HG03460 (cell line): ENCODE measurements at regions not wholly inside any gene's neighbourhood (a gene's known extent, or its start where the extent isn't known, plus 50 kb on each side); places are given as distances from the start of the nearest gene placed in this dataset.
"Not testable (repeated sequence)": the region's sequence is repeated elsewhere in the genome, so short reads cannot be mapped to it uniquely, and the experiment has no call there.

ENCODE experiments used
- ATAC-seq: cut with Tn5 transposase; IDR thresholded peaks from one replicate; pipeline ENCODE4 v1.9.1; 2021; ENCODE audit not compliant: unreplicated experiment

GRCh38 chr9:3773362-3774060, 247.7 kb upstream of the RFX3 start:
- no peak for ATAC-seq

GRCh38 chr9:3769646-3770045, 243.8 kb upstream of the RFX3 start:
- no peak for ATAC-seq

- no peak for ATAC-seq
Measured at GRCh38 chr9:3768712-3769457, 243.1 kb upstream of the RFX3 start.

- ATAC-seq, result no peak
Measured at GRCh38 chr9:3768286-3768685, 242.5 kb upstream of the RFX3 start.

- no peak for ATAC-seq
Measured at GRCh38 chr9:3762076-3762475, 236.3 kb upstream of the RFX3 start.

- ATAC-seq, result no peak
Measured at GRCh38 chr9:3760031-3760430, 234.2 kb upstream of the RFX3 start.

- no peak for ATAC-seq
Measured at GRCh38 chr9:3758816-3759576, 233.2 kb upstream of the RFX3 start.

- ATAC-seq, result no peak
Measured at GRCh38 chr9:3756071-3756470, 230.3 kb upstream of the RFX3 start.

- no peak for ATAC-seq
Measured at GRCh38 chr9:3751125-3751758, 225.4 kb upstream of the RFX3 start.

GRCh38 chr9:3750321-3750720, 224.5 kb upstream of the RFX3 start:
- no peak for ATAC-seq

- no peak for ATAC-seq
Measured at GRCh38 chr9:3746296-3747275, 220.8 kb upstream of the RFX3 start.

- ATAC-seq, result no peak
Measured at GRCh38 chr9:3743901-3744413, 218.2 kb upstream of the RFX3 start.

- ATAC-seq, result no peak
Measured at GRCh38 chr9:3742586-3742985, 216.8 kb upstream of the RFX3 start.

GRCh38 chr9:3741729-3742128, 215.9 kb upstream of the RFX3 start:
- ATAC-seq, result no peak

GRCh38 chr9:3740690-3741419, 215.1 kb upstream of the RFX3 start:
- no peak for ATAC-seq

GRCh38 chr9:3736161-3736560, 210.4 kb upstream of the RFX3 start:
- ATAC-seq, result no peak

GRCh38 chr9:3735251-3735650, 209.4 kb upstream of the RFX3 start:
- ATAC-seq, result no peak

GRCh38 chr9:3733527-3734262, 207.9 kb upstream of the RFX3 start:
- not testable (repeated sequence) for ATAC-seq

GRCh38 chr9:3733039-3733408, 207.2 kb upstream of the RFX3 start:
- ATAC-seq, result no peak
